HepG2 (cell line): ENCODE measurements at regions not wholly inside any gene's neighbourhood (a gene's known extent, or its start where the extent isn't known, plus 50 kb on each side); places are given as distances from the start of the nearest gene placed in this dataset.

Experiments
- ATAC-seq: fragments of 200-7000 bp; cut with Tn5 transposase; 3 replicates; pipeline ENCODE4 v1.9.1; 2020; ENCODE audit warnings: mild to moderate bottlenecking, moderate library complexity
- BruUV-seq: library from RNA; stranded (reverse); fragments of 400-500 nt; replicated peaks from 2 replicates; lab custom pipeline; 2021; lab: Mats Ljungman, UMichigan
- CTCF ChIA-PET: fragments of 300-600 bp; formaldehyde crosslinking; extraction: SDS; loops from one replicate; lab custom pipeline; 2021; ENCODE audit warnings: low total read pairs, inconsistent platforms, low intra/inter-chr PET ratio; lab: Yijun Ruan, JAX
- POLR2A ChIA-PET: fragments of 350-600 bp; sonication (Branson Sonifier 250); formaldehyde crosslinking; loops from one replicate; lab custom pipeline; 2020; ENCODE audit warnings: antibody characterized with exemption, inconsistent platforms; lab: Yijun Ruan, JAX
- DNase-seq: peaks from one replicate; pipeline ENCODE4 v3.0.0-alpha.2; 2015; ENCODE audit warnings: low spot score
- FAIRE-seq: peaks from 3 replicates; lab custom pipeline; 2011; peaks lifted over from hg19 to GRCh38; lab: Jason Lieb, UNC
- H2AFZ ChIP-seq: one replicate; pipeline ENCODE4 v1.6.1; 2011; ENCODE audit warnings: low read length, inconsistent platforms
- H3K27ac ChIP-seq: fragments of 300-600 bp; 3 replicates; pipeline ENCODE4 v1.8.0; 2011; ENCODE audit warnings: mixed run types, mild to moderate bottlenecking, mixed read lengths, low read length, inconsistent platforms; ENCODE audit not compliant: insufficient read depth; ENCODE audit errors: extremely low read length
- H3K27me3 ChIP-seq, 2 experiments: fragments of 200-600 bp in 1 of 2; 2 replicates in 1 of 2; 3 replicates in 1 of 2; pipeline versions ENCODE4 v1.6.0 to v1.8.0; 2011; ENCODE audit warnings: low read length in 2 of 2, mild to moderate bottlenecking in 2 of 2, moderate library complexity in 2 of 2, inconsistent platforms in 1 of 2; ENCODE audit not compliant: insufficient read depth in 2 of 2, control insufficient read depth in 1 of 2
- H3K36me3 ChIP-seq, 2 experiments: fragments of 200-600 bp in 1 of 2; replicated peaks in 1 of 2; 2 replicates in 1 of 2; 3 replicates in 1 of 2; pipeline versions ENCODE4 v1.5.1 to v1.8.0; 2011; ENCODE audit warnings: low read length in 2 of 2, inconsistent platforms in 1 of 2; ENCODE audit not compliant: insufficient read depth in 2 of 2, control insufficient read depth in 1 of 2
- H3K4me1 ChIP-seq: 2 replicates; pipeline ENCODE4 v1.5.1; 2012; ENCODE audit warnings: low read length, inconsistent platforms; ENCODE audit not compliant: insufficient read depth
- H3K4me2 ChIP-seq: 2 replicates; pipeline ENCODE4 v1.6.0; 2011; ENCODE audit warnings: low read depth, low read length, inconsistent platforms
- H3K4me3 ChIP-seq, 3 experiments: fragments of 200-600 bp in 1 of 3; sonication (generic), shearing (Covaris generic) in 1 of 3; replicated peaks in 1 of 3; 2 replicates each; pipeline ENCODE4 v1.5.1; 2011 to 2016; ENCODE audit warnings: low read length in 3 of 3, inconsistent platforms in 2 of 3, low read depth in 2 of 3, mild to moderate bottlenecking in 2 of 3, control low read depth in 1 of 3, mixed read lengths in 1 of 3; ENCODE audit not compliant: insufficient read depth in 1 of 3
- H3K79me2 ChIP-seq: one replicate; pipeline ENCODE4 v1.6.1; 2011; ENCODE audit warnings: low read length, inconsistent platforms; ENCODE audit not compliant: insufficient read depth
- H3K9ac ChIP-seq: 2 replicates; pipeline ENCODE4 v1.6.0; 2011; ENCODE audit warnings: mild to moderate bottlenecking, low read depth, low read length, inconsistent platforms; ENCODE audit not compliant: insufficient read depth
- H3K9me3 ChIP-seq: 2 replicates; pipeline ENCODE4 v1.5.1; 2012; ENCODE audit warnings: mild to moderate bottlenecking, low read length
- H4K20me1 ChIP-seq: 2 replicates; pipeline ENCODE4 v1.6.0; 2011; ENCODE audit warnings: inconsistent platforms, mild to moderate bottlenecking, low read length, moderate library complexity; ENCODE audit not compliant: insufficient read depth
- ATF4 ChIP-seq, 2 experiments: fragments of 450-650 bp in 1 of 2; sonication (generic) in 1 of 2; formaldehyde crosslinking; IDR thresholded peaks; 2 replicates each; pipeline versions ENCODE4 v1.5.0 to v1.8.0; 2020 to 2022; ENCODE audit warnings: mild to moderate bottlenecking in 1 of 2, missing genetic modification reagents in 1 of 2
- DRAP1 ChIP-seq: IDR thresholded peaks from 2 replicates; pipeline ENCODE4 v1.6.1; 2016; ENCODE audit warnings: missing genetic modification reagents, missing compliant biosample characterization
- ETS1 ChIP-seq: sonication (generic); formaldehyde crosslinking; IDR thresholded peaks from 2 replicates; pipeline ENCODE4 v1.4.0; 2020; ENCODE audit warnings: missing genetic modification reagents
- PAF1 ChIP-seq: IDR thresholded peaks from 2 replicates; pipeline ENCODE4 v1.6.1; 2016; ENCODE audit warnings: missing genetic modification reagents, missing compliant biosample characterization
- RCOR2 ChIP-seq: IDR thresholded peaks from 2 replicates; pipeline ENCODE4 v1.6.1; 2016; ENCODE audit warnings: missing biosample characterization, missing genetic modification reagents
- SRSF9 ChIP-seq: fragments of 200-400 bp; formaldehyde crosslinking; IDR thresholded peaks from 2 replicates; pipeline ENCODE4 v1.6.1; 2018; ENCODE audit warnings: borderline replicate concordance, mild to moderate bottlenecking, low read depth, low read length; ENCODE audit not compliant: insufficient read depth, poor library complexity, severe bottlenecking
- TEAD2 ChIP-seq: sonication (generic); formaldehyde crosslinking; IDR thresholded peaks from 2 replicates; pipeline ENCODE4 v1.9.0; 2021; ENCODE audit warnings: missing genetic modification reagents
- ZBTB38 ChIP-seq: sonication (generic); formaldehyde crosslinking; IDR thresholded peaks from 2 replicates; pipeline ENCODE4 v1.5.1; 2020; ENCODE audit warnings: mild to moderate bottlenecking, missing genetic modification reagents
- ZNF282 ChIP-seq: fragments of 450-650 bp; IDR thresholded peaks from 2 replicates; pipeline ENCODE4 v1.6.1; 2018; ENCODE audit not compliant: partially characterized antibody
- ZNF484 ChIP-seq: sonication (generic); formaldehyde crosslinking; IDR thresholded peaks from 2 replicates; pipeline ENCODE4 v1.5.1; 2020; ENCODE audit warnings: mild to moderate bottlenecking, low read depth, missing genetic modification reagents, borderline replicate concordance
- ZNF766 ChIP-seq: sonication (generic); formaldehyde crosslinking; IDR thresholded peaks from 2 replicates; pipeline ENCODE4 v1.5.0; 2020; ENCODE audit warnings: missing genetic modification reagents, borderline replicate concordance
- WGBS: methylation state at CpG from one replicate; pipeline ENCODE4 v1.1.6; 2017; ENCODE audit warnings: low lambda C conversion rate; 5-methylcytosine and 5-hydroxymethylcytosine counted together
- in situ Hi-C: cut with HindIII; loops from 2 replicates; pipeline ENCODE4 v1.10.0; 2017; ENCODE audit warnings: low pct_unique_long_range_greater_than_20kb; ENCODE audit not compliant: extremely low pct_ligation_motif_present
- intact Hi-C: fragments of 100-400 bp; cut with micrococcal nuclease; formaldehyde crosslinking; loops from one replicate; pipeline ENCODE4 v1.10.0; 2022; ENCODE audit not compliant: unreplicated experiment
- TF ChIP-seq, protein P1 (sequence below): IDR thresholded peaks from 2 replicates; pipeline ENCODE4 v1.6.1; 2016; ENCODE audit warnings: mild to moderate bottlenecking
- TF ChIP-seq, protein P2 (sequence below): sonication (generic); formaldehyde crosslinking; IDR thresholded peaks from 2 replicates; pipeline ENCODE4 v1.9.0; 2022; ENCODE audit warnings: low read depth, missing genetic modification reagents

- FAIRE-seq (no peak), DNase-seq (no peak)
- POLR2A ChIA-PET, result no interaction called here
- H2AFZ ChIP-seq, result no peak overlapping the region
- H3K36me3 ChIP-seq, result no peaks in the 10 kb centered on the region
- no TSS peak for BruUV-seq
- no peaks in the 10 kb centered on the region for H4K20me1 ChIP-seq
- no peak overlapping the region for H3K9ac ChIP-seq
- CTCF ChIA-PET, result no interaction called here
- H3K4me1 ChIP-seq, result no peaks in the 10 kb centered on the region
- no peak overlapping the region for H3K27ac ChIP-seq
- in situ Hi-C loops, result no loop called here
- TF ChIP-seq, protein P1, sequence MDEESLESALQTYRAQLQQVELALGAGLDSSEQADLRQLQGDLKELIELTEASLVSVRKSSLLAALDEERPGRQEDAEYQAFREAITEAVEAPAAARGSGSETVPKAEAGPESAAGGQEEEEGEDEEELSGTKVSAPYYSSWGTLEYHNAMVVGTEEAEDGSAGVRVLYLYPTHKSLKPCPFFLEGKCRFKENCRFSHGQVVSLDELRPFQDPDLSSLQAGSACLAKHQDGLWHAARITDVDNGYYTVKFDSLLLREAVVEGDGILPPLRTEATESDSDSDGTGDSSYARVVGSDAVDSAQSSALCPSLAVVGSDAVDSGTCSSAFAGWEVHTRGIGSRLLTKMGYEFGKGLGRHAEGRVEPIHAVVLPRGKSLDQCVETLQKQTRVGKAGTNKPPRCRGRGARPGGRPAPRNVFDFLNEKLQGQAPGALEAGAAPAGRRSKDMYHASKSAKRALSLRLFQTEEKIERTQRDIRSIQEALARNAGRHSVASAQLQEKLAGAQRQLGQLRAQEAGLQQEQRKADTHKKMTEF (CRISPR knock-in tag), result no peak
- TF ChIP-seq DRAP1 (CRISPR knock-in tag) (no peak), ZBTB38 (no peak), PAF1 (CRISPR knock-in tag) (no peak), ATF4 (CRISPR knock-in tag; IDR thresholded peaks at IDR 0.05) (no peak), ZNF282 (no peak), SRSF9 (no peak), TEAD2 (CRISPR knock-in tag) (no peak), ETS1 (CRISPR knock-in tag) (no peak), ZNF484 (CRISPR knock-in tag) (no peak), ZNF766 (CRISPR knock-in tag) (no peak), RCOR2 (CRISPR knock-in tag) (no peak)
- TF ChIP-seq, protein P2, sequence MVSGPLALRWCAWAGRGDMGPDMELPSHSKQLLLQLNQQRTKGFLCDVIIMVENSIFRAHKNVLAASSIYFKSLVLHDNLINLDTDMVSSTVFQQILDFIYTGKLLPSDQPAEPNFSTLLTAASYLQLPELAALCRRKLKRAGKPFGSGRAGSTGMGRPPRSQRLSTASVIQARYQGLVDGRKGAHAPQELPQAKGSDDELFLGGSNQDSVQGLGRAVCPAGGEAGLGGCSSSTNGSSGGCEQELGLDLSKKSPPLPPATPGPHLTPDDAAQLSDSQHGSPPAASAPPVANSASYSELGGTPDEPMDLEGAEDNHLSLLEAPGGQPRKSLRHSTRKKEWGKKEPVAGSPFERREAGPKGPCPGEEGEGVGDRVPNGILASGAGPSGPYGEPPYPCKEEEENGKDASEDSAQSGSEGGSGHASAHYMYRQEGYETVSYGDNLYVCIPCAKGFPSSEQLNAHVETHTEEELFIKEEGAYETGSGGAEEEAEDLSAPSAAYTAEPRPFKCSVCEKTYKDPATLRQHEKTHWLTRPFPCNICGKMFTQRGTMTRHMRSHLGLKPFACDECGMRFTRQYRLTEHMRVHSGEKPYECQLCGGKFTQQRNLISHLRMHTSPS, result no peak
- TF ChIP-seq, all 625 proteins: peak for 0
- no peaks in the 10 kb centered on the region for H3K9me3 ChIP-seq
- 0% methylated on average over 1 of the region's 1 CpG for WGBS
- H3K4me2 ChIP-seq, result no peak overlapping the region
- intact Hi-C loops, result no loop called here
- no peaks in the 10 kb centered on the region for H3K27me3 ChIP-seq
- no peaks in the 10 kb centered on the region for H3K79me2 ChIP-seq
- no peak for ATAC-seq
- no peak overlapping the region for H3K4me3 ChIP-seq
Measured at GRCh38 chr3:110226645-110227044, 845.0 kb upstream of the NECTIN3 start.
